IMR-90 (cell line): ENCODE measurements at regions not wholly inside any gene's neighbourhood (a gene's known extent, or its start where the extent isn't known, plus 50 kb on each side); places are given as distances from the start of the nearest gene placed in this dataset.

ENCODE experiments used
- BHLHE40 ChIP-seq: fragments of 150-350 bp; IDR thresholded peaks from 2 replicates; pipeline ENCODE4 v1.6.1; 2016; ENCODE audit warnings: mild to moderate bottlenecking, low read depth, low read length
- ELK1 ChIP-seq: fragments of 150-350 bp; IDR thresholded peaks from 2 replicates; pipeline ENCODE4 v1.6.1; 2016; ENCODE audit warnings: low read depth, mild to moderate bottlenecking, low read length, moderate library complexity, borderline replicate concordance
- RAD21 ChIP-seq: IDR thresholded peaks from 2 replicates; pipeline ENCODE4 v1.6.1; 2012; ENCODE audit warnings: low read length, improper control_type of control experiment
- TF ChIP-seq, protein P1 (sequence below): conservative IDR thresholded peaks from 2 replicates; pipeline ENCODE4 v1.5.1; 2012; ENCODE audit warnings: mild to moderate bottlenecking, low read depth, low read length, improper control_type of control experiment
- TF ChIP-seq, protein P2 (sequence below): fragments of 150-350 bp; IDR thresholded peaks from 2 replicates; pipeline ENCODE4 v1.6.1; 2017; ENCODE audit warnings: mild to moderate bottlenecking, antibody characterized with exemption, low read length, low read depth

DNA sequence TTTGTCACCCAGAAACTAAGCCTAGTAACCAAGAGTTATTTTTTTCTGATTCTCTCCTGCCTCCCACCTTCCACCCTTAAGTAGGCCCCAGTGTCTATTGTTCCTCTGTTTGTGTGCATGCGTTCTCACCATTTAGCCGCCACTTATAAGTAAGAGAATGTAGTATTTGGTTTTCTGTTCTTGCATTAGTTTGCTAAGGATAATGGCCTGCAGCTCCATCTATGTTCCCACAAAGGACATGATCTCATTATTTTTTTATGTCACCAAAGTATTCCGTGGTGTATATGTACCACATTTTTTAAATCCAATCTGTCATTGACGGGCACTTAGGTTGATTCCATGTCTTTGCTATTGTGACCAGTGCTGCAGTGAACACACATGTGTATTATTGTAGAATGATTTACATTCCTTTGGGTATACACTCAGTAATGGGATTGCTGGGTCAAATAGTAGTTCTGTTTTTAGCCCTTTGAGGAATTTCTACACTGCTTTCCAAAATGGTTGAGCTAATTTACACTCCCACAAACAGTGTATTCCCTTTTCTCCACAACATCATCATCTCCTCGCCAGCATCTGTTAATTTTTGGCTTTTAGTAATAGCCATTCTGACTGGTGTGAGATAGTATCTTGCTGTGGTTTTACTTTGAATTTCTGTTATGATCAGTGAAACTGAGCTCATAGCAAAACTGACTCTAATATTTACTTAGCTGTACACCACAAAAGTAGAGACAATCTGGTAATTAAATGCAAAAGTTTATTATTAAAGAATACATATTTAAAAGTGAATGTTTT, 660.1 kb upstream of the SLC8A1 start:
- TF ChIP-seq, protein P1, sequence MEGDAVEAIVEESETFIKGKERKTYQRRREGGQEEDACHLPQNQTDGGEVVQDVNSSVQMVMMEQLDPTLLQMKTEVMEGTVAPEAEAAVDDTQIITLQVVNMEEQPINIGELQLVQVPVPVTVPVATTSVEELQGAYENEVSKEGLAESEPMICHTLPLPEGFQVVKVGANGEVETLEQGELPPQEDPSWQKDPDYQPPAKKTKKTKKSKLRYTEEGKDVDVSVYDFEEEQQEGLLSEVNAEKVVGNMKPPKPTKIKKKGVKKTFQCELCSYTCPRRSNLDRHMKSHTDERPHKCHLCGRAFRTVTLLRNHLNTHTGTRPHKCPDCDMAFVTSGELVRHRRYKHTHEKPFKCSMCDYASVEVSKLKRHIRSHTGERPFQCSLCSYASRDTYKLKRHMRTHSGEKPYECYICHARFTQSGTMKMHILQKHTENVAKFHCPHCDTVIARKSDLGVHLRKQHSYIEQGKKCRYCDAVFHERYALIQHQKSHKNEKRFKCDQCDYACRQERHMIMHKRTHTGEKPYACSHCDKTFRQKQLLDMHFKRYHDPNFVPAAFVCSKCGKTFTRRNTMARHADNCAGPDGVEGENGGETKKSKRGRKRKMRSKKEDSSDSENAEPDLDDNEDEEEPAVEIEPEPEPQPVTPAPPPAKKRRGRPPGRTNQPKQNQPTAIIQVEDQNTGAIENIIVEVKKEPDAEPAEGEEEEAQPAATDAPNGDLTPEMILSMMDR: no peak
- TF ChIP-seq BHLHE40 (no peak), RAD21 (no peak), ELK1 (no peak)
- TF ChIP-seq, protein P2, sequence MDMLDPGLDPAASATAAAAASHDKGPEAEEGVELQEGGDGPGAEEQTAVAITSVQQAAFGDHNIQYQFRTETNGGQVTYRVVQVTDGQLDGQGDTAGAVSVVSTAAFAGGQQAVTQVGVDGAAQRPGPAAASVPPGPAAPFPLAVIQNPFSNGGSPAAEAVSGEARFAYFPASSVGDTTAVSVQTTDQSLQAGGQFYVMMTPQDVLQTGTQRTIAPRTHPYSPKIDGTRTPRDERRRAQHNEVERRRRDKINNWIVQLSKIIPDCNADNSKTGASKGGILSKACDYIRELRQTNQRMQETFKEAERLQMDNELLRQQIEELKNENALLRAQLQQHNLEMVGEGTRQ: no peak
